Activated CD4-positive, alpha-beta T cell treated with anti-CD3 and anti-CD28 coated beads for 4 hours (primary cell): ENCODE measurements at regions not wholly inside any gene's neighbourhood (a gene's known extent, or its start where the extent isn't known, plus 50 kb on each side); places are given as distances from the start of the nearest gene placed in this dataset.
"Not testable (repeated sequence)": the region's sequence is repeated elsewhere in the genome, so short reads cannot be mapped to it uniquely, and the experiment has no call there.

Source experiments
- DNase-seq, 2 donors: peaks; one replicate each; pipeline ENCODE4 v3.0.0-alpha.2; 2020

GRCh38 chr12:89833337-89834252, 125.0 kb upstream of the ATP2B1 start:
- no peak for DNase-seq

GRCh38 chr12:89832336-89832735, 123.7 kb upstream of the ATP2B1 start:
- DNase-seq: no peak

GRCh38 chr12:89831310-89832095, 122.9 kb upstream of the ATP2B1 start:
- no peak for DNase-seq

- DNase-seq: no peak
These were observed 120.9 kb upstream of the ATP2B1 start for GRCh38 chr12:89829434-89829975.

GRCh38 chr12:89828575-89828974, 119.9 kb upstream of the ATP2B1 start:
- DNase-seq: no peak

GRCh38 chr12:89827592-89827991, 119.0 kb upstream of the ATP2B1 start:
- DNase-seq: no peak

GRCh38 chr12:89826468-89826867, 117.8 kb upstream of the ATP2B1 start:
- no peak for DNase-seq

GRCh38 chr12:89825591-89826449, 117.2 kb upstream of the ATP2B1 start:
- no peak for DNase-seq

GRCh38 chr12:89824822-89825221, 116.2 kb upstream of the ATP2B1 start:
- no peak for DNase-seq

- not testable (repeated sequence) for DNase-seq
These were observed 114.4 kb upstream of the ATP2B1 start for GRCh38 chr12:89822992-89823391.

GRCh38 chr12:89821896-89822295, 113.3 kb upstream of the ATP2B1 start:
- no peak for DNase-seq

- no peak for DNase-seq
These were observed 109.0 kb upstream of the ATP2B1 start for GRCh38 chr12:89817501-89818226.

GRCh38 chr12:89815225-89815624, 106.6 kb upstream of the ATP2B1 start:
- DNase-seq: no peak

GRCh38 chr12:89803412-89803811, 94.8 kb upstream of the ATP2B1 start:
- DNase-seq: no peak

- no peak for DNase-seq
These were observed 92.6 kb upstream of the ATP2B1 start for GRCh38 chr12:89801284-89801683.

GRCh38 chr12:89800435-89800834, 91.8 kb upstream of the ATP2B1 start:
- DNase-seq: no peak

- DNase-seq: no peak
These were observed 90.7 kb upstream of the ATP2B1 start for GRCh38 chr12:89799316-89799715.

GRCh38 chr12:89797436-89797835, 88.8 kb upstream of the ATP2B1 start:
- no peak for DNase-seq

- DNase-seq: no peak
These were observed 88.3 kb upstream of the ATP2B1 start for GRCh38 chr12:89796798-89797382.

- no peak for DNase-seq
These were observed 85.3 kb upstream of the ATP2B1 start for GRCh38 chr12:89793946-89794345.

- DNase-seq: no peak
These were observed 82.6 kb upstream of the ATP2B1 start for GRCh38 chr12:89791286-89791685.

GRCh38 chr12:89789862-89790261, 81.2 kb upstream of the ATP2B1 start:
- DNase-seq: no peak
